Neural cell (in vitro differentiated cells): ENCODE measurements at regions not wholly inside any gene's neighbourhood (a gene's known extent, or its start where the extent isn't known, plus 50 kb on each side); places are given as distances from the start of the nearest gene placed in this dataset.

Experiments
- H2AFZ ChIP-seq: fragments of 200-600, 300-800 bp; sonication (generic), shearing (Covaris generic); 2 replicates; pipeline ENCODE4 v1.6.0; 2014; ENCODE audit warnings: low read depth, mild to moderate bottlenecking, antibody characterized with exemption, low read length, moderate library complexity
- H3F3A ChIP-seq: fragments of 200-600 bp; shearing (Covaris generic); 2 replicates; pipeline ENCODE4 v1.6.1; 2016; ENCODE audit warnings: mild to moderate bottlenecking, moderate library complexity, mixed read lengths, antibody characterized with exemption, low read length; ENCODE audit not compliant: insufficient read depth, poor library complexity, severe bottlenecking
- H3K27ac ChIP-seq: fragments of 200-600, 300-800 bp; sonication (generic), shearing (Covaris generic); 2 replicates; pipeline ENCODE4 v1.5.1; 2014; ENCODE audit warnings: mild to moderate bottlenecking, low read length, moderate library complexity
- H3K27me3 ChIP-seq: fragments of 300-800, 200-600 bp; sonication (generic), shearing (Covaris generic); 2 replicates; pipeline ENCODE4 v1.6.0; 2014; ENCODE audit warnings: mild to moderate bottlenecking, low read depth, low read length, moderate library complexity; ENCODE audit not compliant: insufficient read depth
- H3K36me3 ChIP-seq: fragments of 300-800, 200-600 bp; sonication (generic), shearing (Covaris generic); 2 replicates; pipeline ENCODE4 v1.5.1; 2014; ENCODE audit warnings: mild to moderate bottlenecking, antibody characterized with exemption, low read length, moderate library complexity; ENCODE audit not compliant: insufficient read depth
- H3K4me2 ChIP-seq: fragments of 300-800, 200-600 bp; sonication (generic), shearing (Covaris generic); 2 replicates; pipeline ENCODE4 v1.6.0; 2014; ENCODE audit warnings: mild to moderate bottlenecking, low read length
- H3K4me3 ChIP-seq: fragments of 300-800, 200-600 bp; sonication (generic), shearing (Covaris generic); 2 replicates; pipeline ENCODE4 v1.5.1; 2014; ENCODE audit warnings: mild to moderate bottlenecking, low read length, moderate library complexity
- H3K79me2 ChIP-seq: fragments of 200-600 bp; shearing (Covaris generic); replicated peaks from 2 replicates; pipeline ENCODE4 v1.6.0; 2014; ENCODE audit warnings: mild to moderate bottlenecking, low read length, moderate library complexity; ENCODE audit not compliant: insufficient read depth
- H3K9ac ChIP-seq: fragments of 300-800, 200-600 bp; sonication (generic), shearing (Covaris generic); 2 replicates; pipeline ENCODE4 v1.6.1; 2016; ENCODE audit warnings: mild to moderate bottlenecking, low read length, mixed read lengths
- H3K9me2 ChIP-seq: fragments of 200-600 bp; shearing (Covaris generic); 2 replicates; pipeline ENCODE4 v1.6.1; 2016; ENCODE audit warnings: mild to moderate bottlenecking, low read length, mixed read lengths; ENCODE audit not compliant: insufficient read depth
- H3K9me3 ChIP-seq: fragments of 200-600, 300-800 bp; sonication (generic), shearing (Covaris generic); 2 replicates; pipeline ENCODE4 v1.6.1; 2016; ENCODE audit warnings: mild to moderate bottlenecking, mixed run types, low read length, moderate library complexity, mixed read lengths
- H4K20me1 ChIP-seq: fragments of 200-600 bp; shearing (Covaris generic); 2 replicates; pipeline ENCODE4 v1.6.1; 2016; ENCODE audit warnings: mild to moderate bottlenecking, mixed run types; ENCODE audit not compliant: insufficient read depth
- EP300 ChIP-seq: fragments of 450-650 bp; conservative IDR thresholded peaks from 2 replicates; pipeline ENCODE4 v1.6.1; 2014; ENCODE audit warnings: antibody characterized with exemption, mild to moderate bottlenecking, moderate library complexity; ENCODE audit not compliant: poor library complexity, severe bottlenecking
- EZH2 ChIP-seq: fragments of 200-600, 300-800 bp; shearing (Covaris generic), sonication (generic); IDR thresholded peaks from 2 replicates; pipeline ENCODE4 v1.6.1; 2014; ENCODE audit warnings: antibody characterized with exemption, low read length, borderline replicate concordance, mild to moderate bottlenecking; ENCODE audit not compliant: insufficient read depth, poor library complexity, severe bottlenecking
- MXI1 ChIP-seq: fragments of 450-650 bp; conservative IDR thresholded peaks from 2 replicates; pipeline ENCODE4 v1.6.1; 2014; ENCODE audit warnings: antibody characterized with exemption, mild to moderate bottlenecking; ENCODE audit not compliant: poor library complexity, severe bottlenecking
- POLR2AphosphoS5 ChIP-seq: IDR thresholded peaks from 2 replicates; pipeline ENCODE4 v1.6.1; 2012
- RAD21 ChIP-seq: fragments of 450-650 bp; conservative IDR thresholded peaks from 2 replicates; pipeline ENCODE4 v1.6.1; 2014; ENCODE audit warnings: antibody characterized with exemption, mild to moderate bottlenecking, moderate library complexity
- SMC3 ChIP-seq: fragments of 450-650 bp; conservative IDR thresholded peaks from 2 replicates; pipeline ENCODE4 v1.6.1; 2014; ENCODE audit warnings: antibody characterized with exemption, mild to moderate bottlenecking, moderate library complexity; ENCODE audit not compliant: poor library complexity
- TAF1 ChIP-seq: IDR thresholded peaks from 2 replicates; pipeline ENCODE4 v1.6.1; 2012; ENCODE audit warnings: low read depth
- TF ChIP-seq, protein P1 (sequence below): fragments of 450-650 bp; IDR thresholded peaks from 2 replicates; pipeline ENCODE4 v1.5.1; 2014; ENCODE audit warnings: antibody characterized with exemption, mild to moderate bottlenecking, moderate library complexity; ENCODE audit not compliant: poor library complexity, severe bottlenecking
- TF ChIP-seq, protein P2 (sequence below): IDR thresholded peaks from 2 replicates; pipeline ENCODE4 v1.6.1; 2012; ENCODE audit warnings: borderline replicate concordance

DNA sequence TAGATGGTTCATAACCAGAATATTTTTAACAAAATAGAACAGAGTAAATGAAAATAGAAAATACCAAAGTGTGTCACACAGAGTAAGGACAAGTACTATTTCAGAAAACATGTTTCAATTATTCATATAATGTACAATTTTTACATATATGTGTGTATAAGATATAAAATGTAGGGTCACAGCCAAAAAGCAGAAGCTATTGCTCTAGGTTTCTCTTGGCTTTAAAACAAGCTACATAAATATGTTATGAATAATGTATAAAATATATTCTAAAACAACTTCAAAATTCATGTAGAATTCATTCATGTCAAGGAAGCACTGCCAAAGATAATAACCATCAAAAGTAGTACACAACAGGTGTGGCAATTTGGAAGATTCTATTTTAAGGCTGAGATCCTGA, 218.2 kb downstream of the TTC32 start:
- TF ChIP-seq SMC3 (no peak), EP300 (no peak), RAD21 (no peak), TAF1 (no peak), MXI1 (no peak), POLR2AphosphoS5 (no peak), EZH2 (no peak)
- TF ChIP-seq, protein P1, sequence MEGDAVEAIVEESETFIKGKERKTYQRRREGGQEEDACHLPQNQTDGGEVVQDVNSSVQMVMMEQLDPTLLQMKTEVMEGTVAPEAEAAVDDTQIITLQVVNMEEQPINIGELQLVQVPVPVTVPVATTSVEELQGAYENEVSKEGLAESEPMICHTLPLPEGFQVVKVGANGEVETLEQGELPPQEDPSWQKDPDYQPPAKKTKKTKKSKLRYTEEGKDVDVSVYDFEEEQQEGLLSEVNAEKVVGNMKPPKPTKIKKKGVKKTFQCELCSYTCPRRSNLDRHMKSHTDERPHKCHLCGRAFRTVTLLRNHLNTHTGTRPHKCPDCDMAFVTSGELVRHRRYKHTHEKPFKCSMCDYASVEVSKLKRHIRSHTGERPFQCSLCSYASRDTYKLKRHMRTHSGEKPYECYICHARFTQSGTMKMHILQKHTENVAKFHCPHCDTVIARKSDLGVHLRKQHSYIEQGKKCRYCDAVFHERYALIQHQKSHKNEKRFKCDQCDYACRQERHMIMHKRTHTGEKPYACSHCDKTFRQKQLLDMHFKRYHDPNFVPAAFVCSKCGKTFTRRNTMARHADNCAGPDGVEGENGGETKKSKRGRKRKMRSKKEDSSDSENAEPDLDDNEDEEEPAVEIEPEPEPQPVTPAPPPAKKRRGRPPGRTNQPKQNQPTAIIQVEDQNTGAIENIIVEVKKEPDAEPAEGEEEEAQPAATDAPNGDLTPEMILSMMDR, result no peak
- TF ChIP-seq, protein P2, sequence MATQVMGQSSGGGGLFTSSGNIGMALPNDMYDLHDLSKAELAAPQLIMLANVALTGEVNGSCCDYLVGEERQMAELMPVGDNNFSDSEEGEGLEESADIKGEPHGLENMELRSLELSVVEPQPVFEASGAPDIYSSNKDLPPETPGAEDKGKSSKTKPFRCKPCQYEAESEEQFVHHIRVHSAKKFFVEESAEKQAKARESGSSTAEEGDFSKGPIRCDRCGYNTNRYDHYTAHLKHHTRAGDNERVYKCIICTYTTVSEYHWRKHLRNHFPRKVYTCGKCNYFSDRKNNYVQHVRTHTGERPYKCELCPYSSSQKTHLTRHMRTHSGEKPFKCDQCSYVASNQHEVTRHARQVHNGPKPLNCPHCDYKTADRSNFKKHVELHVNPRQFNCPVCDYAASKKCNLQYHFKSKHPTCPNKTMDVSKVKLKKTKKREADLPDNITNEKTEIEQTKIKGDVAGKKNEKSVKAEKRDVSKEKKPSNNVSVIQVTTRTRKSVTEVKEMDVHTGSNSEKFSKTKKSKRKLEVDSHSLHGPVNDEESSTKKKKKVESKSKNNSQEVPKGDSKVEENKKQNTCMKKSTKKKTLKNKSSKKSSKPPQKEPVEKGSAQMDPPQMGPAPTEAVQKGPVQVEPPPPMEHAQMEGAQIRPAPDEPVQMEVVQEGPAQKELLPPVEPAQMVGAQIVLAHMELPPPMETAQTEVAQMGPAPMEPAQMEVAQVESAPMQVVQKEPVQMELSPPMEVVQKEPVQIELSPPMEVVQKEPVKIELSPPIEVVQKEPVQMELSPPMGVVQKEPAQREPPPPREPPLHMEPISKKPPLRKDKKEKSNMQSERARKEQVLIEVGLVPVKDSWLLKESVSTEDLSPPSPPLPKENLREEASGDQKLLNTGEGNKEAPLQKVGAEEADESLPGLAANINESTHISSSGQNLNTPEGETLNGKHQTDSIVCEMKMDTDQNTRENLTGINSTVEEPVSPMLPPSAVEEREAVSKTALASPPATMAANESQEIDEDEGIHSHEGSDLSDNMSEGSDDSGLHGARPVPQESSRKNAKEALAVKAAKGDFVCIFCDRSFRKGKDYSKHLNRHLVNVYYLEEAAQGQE, result no peak
- no peak overlapping the region for H3K9ac ChIP-seq
- H3K4me3 ChIP-seq, result no peak overlapping the region

DNA sequence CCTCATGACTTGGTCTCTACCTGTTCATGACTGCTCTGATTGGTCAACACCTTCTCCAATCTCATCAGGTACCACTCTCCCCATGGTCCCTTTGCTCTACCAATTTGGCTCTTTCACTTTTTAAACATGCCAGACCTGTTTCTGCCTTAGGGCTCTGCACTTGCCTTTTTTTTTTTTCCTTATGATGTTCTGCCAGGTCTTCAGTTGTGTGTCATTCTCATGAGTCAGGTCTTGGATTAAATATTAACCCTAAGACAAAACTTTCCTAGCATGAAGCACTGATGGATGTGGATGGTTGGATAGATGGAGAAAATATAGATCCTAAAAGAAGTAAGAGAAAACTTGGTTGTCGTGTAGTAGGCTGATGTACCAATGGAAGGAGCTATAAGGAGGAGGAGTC, 219.3 kb downstream of the TTC32 start:
- Histone ChIP-seq H3K9ac (no peak overlapping the region), H3K4me3 (no peak overlapping the region), H3K27me3 (no peaks in the 10 kb centered on the region), H2AFZ (no peak overlapping the region), H3K79me2 (no peaks in the 10 kb centered on the region), H3K4me2 (no peak overlapping the region), H3K27ac (no peak overlapping the region), H4K20me1 (no peaks in the 10 kb centered on the region), H3K9me3 (no peaks in the 10 kb centered on the region), H3F3A (no peaks in the 10 kb centered on the region), H3K9me2 (no peaks in the 10 kb centered on the region), H3K36me3 (no peaks in the 10 kb centered on the region)
- TF ChIP-seq MXI1, result no peak

More for the DNA sequence above, 218.2 kb downstream of the TTC32 start:
- no peaks in the 10 kb centered on the region for H3K9me3 ChIP-seq
- no peak overlapping the region for H3K4me2 ChIP-seq
- H3K9me2 ChIP-seq, result no peaks in the 10 kb centered on the region
- no peak overlapping the region for H2AFZ ChIP-seq
- H3K27ac ChIP-seq, result no peak overlapping the region
- H3K36me3 ChIP-seq, result no peaks in the 10 kb centered on the region
- H3K27me3 ChIP-seq, result no peaks in the 10 kb centered on the region
- H3K79me2 ChIP-seq, result no peaks in the 10 kb centered on the region
- no peaks in the 10 kb centered on the region for H4K20me1 ChIP-seq
- no peaks in the 10 kb centered on the region for H3F3A ChIP-seq
